Left ventricle myocardium superior (tissue), 1 donor: ENCODE measurements at regions not wholly inside any gene's neighbourhood (a gene's known extent, or its start where the extent isn't known, plus 50 kb on each side); places are given as distances from the start of the nearest gene placed in this dataset.

ENCODE experiments used
- ATAC-seq: fragments of 200-7000 bp; cut with Tn5 transposase; one replicate; pipeline ENCODE4 v1.9.1; 2020; ENCODE audit warnings: mild to moderate bottlenecking, moderate library complexity
- DNase-seq: peaks from one replicate; pipeline ENCODE4 v3.0.0-alpha.2; 2020
- intact Hi-C: fragments of 100-400 bp; cut with micrococcal nuclease; formaldehyde crosslinking; loops from one replicate; pipeline ENCODE4 v1.11.0; 2022
- donor health status: DM: no; HTN: yes; CAD: no; lungs with severe emphysema.

DNA sequence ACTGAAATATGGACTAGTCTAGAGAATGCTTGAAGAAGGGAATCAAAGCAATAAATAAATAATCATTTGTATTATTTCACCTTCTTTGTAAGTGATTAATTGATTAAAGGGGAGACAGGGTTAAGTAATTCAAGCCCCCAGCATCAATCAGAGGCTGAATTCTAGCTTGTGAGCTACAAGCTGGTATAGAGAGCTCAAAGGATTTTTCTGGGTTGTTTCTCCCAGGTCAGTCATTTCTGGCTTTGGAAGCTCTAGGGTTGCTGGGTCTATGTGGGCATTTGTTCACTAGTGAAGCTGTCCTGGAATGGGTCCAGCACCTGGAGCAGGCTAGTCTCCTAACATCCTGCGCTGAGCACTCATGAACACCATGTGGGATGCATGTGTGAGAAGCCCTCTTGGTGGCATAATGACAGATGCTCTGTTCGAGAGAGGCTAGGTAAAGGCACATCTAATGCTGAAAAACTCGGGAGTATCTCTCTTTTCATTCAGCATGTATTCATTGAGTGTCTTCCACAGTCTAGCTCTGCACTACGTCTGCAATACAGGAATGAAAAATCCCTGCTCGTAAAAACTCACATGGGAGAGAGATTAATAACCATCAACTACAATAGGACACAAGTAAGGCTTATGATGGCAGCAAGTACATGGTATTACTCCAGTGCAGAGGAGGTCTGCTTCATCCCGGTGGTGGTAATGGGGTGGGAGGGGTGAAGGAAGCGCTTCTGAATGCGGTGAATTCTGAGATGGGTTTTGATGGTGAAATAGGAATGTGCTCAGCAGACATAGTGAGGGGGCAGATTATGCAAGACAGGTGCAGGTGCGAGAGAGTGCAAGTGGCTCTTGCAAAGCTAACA lies 68.0 kb upstream of the NRP1 start:
- DNase-seq (no peak), ATAC-seq (no peak)
- intact Hi-C loops: no loop called here

- DNase-seq (no peak), ATAC-seq (no peak)
- intact Hi-C loops: no loop called here
These were observed 66.8 kb upstream of the NRP1 start for GRCh38 chr10:33401300-33401699.

DNA sequence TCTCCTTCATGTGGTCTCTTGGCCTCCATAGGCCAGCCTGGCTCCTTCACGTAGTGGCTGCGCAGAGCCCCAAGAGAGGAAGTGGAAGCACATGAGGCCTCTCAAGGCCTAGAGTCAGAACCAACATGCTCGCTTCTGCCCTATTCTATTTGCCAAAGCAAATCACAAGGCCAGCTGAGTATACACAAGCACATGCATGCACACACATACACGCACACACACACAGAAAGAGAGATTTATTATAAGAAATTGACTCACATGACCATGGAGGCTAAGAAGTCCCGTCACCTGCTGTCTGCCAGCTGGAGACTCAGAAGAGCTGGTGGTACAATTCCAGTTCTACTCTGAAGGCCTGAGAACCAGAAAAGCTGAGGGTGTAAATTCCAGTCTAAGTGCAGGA lies 64.3 kb upstream of the NRP1 start:
- ATAC-seq: no peak
- DNase-seq: no peak
- intact Hi-C loops: no loop called here

DNA sequence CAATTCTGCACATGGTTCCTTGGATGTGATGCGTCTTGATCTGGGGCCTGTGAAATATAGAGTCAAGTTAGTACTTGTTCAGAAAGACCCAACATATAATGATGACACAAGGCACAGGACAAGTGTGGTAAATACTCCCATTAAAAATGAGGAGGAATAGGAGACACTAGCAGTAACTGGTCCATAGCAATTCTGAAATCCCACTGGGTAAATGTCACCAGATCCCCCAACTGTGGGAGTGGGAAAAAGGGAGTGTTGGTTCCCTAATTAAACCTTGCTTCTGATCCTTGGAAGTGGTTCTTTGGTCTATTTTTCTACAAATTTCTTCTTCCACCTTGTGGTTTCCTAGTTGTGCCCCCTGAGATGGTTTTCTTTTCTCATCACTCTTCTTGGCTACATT lies 62.5 kb upstream of the NRP1 start:
- DNase-seq (no peak), ATAC-seq (no peak)
- intact Hi-C loops: no loop called here

- no peak for ATAC-seq
- no peak for DNase-seq
- intact Hi-C loops: no loop called here
These were observed 61.8 kb upstream of the NRP1 start for GRCh38 chr10:33396279-33396678.

- no peak for ATAC-seq
These were observed 60.7 kb upstream of the NRP1 start for GRCh38 chr10:33395201-33395600.

DNA sequence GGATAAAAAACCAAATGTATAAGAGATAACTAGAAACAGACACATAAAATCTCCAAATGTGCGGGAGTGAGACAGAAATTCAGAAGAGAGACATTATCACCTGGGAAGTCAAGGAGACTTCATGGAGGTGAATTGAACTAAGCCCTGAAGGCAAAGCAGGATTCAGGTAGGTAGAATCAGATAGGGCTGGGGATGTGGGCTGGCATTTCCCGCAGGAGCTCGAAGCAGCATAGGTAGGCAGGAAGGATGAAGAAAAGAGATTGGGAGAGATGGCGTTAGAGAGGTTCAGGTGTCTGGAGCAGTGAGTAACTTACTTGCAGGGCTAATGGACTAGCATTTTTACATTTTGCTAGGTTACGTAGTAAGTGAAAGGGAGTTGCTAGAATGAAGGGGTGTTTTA lies 58.2 kb upstream of the NRP1 start:
- intact Hi-C loops: no loop called here
- ATAC-seq: no peak

More at GRCh38 chr10:33395201-33395600, 60.7 kb upstream of the NRP1 start:
- intact Hi-C loops: no loop called here
- DNase-seq: no peak

GRCh38 chr10:33391611-33392465 lies 57.4 kb upstream of the NRP1 start:
- ATAC-seq (no peak), DNase-seq (no peak)
- intact Hi-C loops: no loop called here

More for the DNA sequence above, 58.2 kb upstream of the NRP1 start:
- no peak for DNase-seq

DNA sequence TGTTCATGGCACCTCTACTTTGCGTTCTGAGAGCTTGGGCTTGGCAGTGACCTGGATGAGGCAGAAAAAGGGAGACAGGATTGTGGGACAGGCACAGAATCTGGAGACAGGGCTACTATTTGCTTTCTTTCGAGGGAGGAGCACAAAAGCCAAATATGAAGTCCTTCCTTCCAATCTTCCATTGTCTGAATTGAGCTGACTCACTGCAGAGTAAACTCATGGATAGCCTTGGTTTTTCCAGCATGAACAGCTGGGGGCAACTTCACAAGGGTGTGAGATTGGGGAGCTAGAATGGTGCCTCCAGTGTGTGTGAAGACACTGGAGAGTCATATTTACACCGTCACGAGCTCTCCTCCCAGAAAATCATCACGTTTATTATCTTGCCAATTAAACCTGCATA lies 55.6 kb upstream of the NRP1 start:
- intact Hi-C loops: no loop called here
- DNase-seq (no peak), ATAC-seq (no peak)

DNA sequence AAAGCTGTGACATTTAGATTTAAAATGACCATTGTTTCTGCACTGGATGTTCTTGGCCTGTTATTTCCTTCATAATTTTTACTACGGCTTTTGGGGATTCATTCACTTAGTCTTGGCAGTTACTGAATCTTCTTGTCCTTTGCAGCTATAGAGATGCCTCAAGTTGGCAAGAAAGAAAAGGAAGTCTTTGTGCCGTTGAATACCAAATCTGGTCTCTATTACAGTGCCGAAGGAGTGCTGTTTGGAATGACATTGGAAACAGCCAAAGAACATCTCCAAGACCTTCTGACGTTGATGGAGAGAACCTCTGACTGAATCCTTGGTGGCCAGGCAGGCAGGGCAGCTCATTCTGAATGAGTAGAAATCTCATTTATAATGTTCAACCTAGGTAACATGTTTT lies 54.3 kb upstream of the NRP1 start:
- ATAC-seq: no peak
- intact Hi-C loops: no loop called here
- no peak for DNase-seq

DNA sequence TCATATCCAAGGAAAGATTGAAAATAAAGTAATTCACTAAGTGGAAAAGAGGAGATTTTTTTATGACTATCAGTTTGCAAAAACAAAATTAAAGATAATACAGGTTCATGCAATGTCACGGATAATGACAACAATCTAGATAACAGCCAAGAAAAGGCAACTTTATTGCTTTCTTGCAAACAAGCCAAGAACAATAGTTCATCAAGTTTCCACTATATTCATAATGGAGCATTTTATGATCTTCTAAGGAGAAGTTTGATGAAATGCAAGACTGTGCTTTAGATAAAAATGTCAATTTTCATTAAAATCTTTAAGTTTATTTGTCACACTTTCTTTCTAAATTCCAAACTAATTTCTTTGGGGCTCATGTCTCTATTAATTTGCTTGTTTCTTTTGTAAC lies 53.9 kb upstream of the NRP1 start:
- ATAC-seq (no peak), DNase-seq (no peak)
- intact Hi-C loops: no loop called here

- intact Hi-C loops: no loop called here
- ATAC-seq: no peak
- DNase-seq: no peak
These were observed 53.3 kb upstream of the NRP1 start for GRCh38 chr10:33387720-33388119.

GRCh38 chr10:33386926-33387325 lies 52.5 kb upstream of the NRP1 start:
- intact Hi-C loops: no loop called here
- ATAC-seq: no peak
- no peak for DNase-seq

DNA sequence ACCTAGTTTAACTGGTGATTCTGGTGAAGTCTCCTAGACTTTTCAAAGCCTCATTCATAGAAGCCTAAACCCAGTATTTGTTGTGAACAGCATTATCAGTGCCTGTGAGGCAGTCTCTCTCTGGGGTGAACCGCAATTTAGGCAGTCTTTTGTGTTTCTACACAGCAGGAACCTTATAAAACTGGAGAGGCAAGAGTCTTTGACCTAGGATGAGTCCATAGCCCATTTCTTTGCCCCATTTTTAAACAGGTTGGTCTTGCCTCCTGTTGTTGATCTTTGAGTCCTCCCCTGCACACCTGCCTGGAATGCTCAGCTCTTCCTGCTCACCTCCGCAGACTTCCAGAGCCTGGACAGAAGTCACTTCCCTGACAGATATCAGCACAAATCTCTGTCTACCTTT lies 51.2 kb upstream of the NRP1 start:
- ATAC-seq (no peak), DNase-seq (no peak)
- intact Hi-C loops: no loop called here

- intact Hi-C loops: no loop called here
These were observed 50.5 kb upstream of the NRP1 start for GRCh38 chr10:33385015-33385414.

More at GRCh38 chr10:33385015-33385414, 50.5 kb upstream of the NRP1 start:
- no peak for DNase-seq
- no peak for ATAC-seq
